AG04450 (cell line): ENCODE measurements at regions not wholly inside any gene's neighbourhood (a gene's known extent, or its start where the extent isn't known, plus 50 kb on each side); places are given as distances from the start of the nearest gene placed in this dataset.

ENCODE experiments used
- CTCF ChIA-PET: fragments of 300-600, 350-600 bp; formaldehyde crosslinking; extraction: SDS; loops from one replicate; lab custom pipeline; 2022; ENCODE audit warnings: antibody characterized with exemption, inconsistent platforms; lab: Charles Lee
- POLR2A ChIA-PET: fragments of 350-600 bp; formaldehyde crosslinking; extraction: SDS; loops from one replicate; lab custom pipeline; 2021; ENCODE audit warnings: antibody characterized with exemption, inconsistent platforms; lab: Yijun Ruan, JAX
- DNase-seq: peaks from one replicate; pipeline ENCODE4 v3.0.0-alpha.2; 2011; ENCODE audit warnings: low read depth, low spot score
- H3K27ac ChIP-seq: one replicate; pipeline ENCODE4 v1.5.1; 2012; ENCODE audit warnings: low read depth, low read length, control low read depth
- H3K27me3 ChIP-seq: one replicate; pipeline ENCODE4 v1.6.0; 2012; ENCODE audit warnings: low read length; ENCODE audit not compliant: control insufficient read depth, insufficient read depth
- H3K4me3 ChIP-seq: 2 replicates; pipeline ENCODE4 v1.5.1; 2011; ENCODE audit warnings: mild to moderate bottlenecking, low read depth, low read length, control low read depth
- H3K9me3 ChIP-seq: 2 replicates; pipeline ENCODE4 v1.5.1; 2012; ENCODE audit warnings: low read length; ENCODE audit not compliant: control insufficient read depth, insufficient read depth
- CTCF ChIP-seq: IDR thresholded peaks from 2 replicates; pipeline ENCODE4 v1.5.1; 2011; ENCODE audit warnings: low read depth, low read length, control low read depth, inconsistent platforms

DNA sequence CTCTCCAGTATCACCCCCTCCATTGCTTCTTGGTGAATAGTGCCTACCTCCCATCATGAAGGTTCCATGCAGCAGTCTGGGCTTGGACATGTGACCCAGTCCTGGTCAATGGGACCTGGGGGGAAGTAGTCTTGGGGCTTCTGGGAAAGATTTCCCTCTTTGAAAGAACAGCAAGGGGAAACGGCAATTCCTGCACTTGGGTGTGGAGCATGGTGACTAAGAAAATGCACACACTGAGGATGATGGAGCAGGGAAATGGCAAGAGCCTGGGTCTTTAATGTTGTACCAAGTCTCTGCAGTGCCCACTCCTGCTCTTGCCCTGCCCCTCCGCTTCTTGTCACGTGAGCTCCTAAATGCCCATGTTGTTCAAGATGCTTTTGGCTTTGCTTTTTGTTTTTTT is 131.4 kb upstream of the SIX2 start:
- Histone ChIP-seq H3K4me3 (no peak overlapping the region), H3K27me3 (peaks cover 60% of the 10 kb centered on the region), H3K27ac (no peak overlapping the region), H3K9me3 (no peaks in the 10 kb centered on the region)
- no peak for TF ChIP-seq CTCF
- POLR2A ChIA-PET = no interaction called here
- DNase-seq = no peak
- CTCF ChIA-PET = no interaction called here

- TF ChIP-seq CTCF = no peak
- POLR2A ChIA-PET = no interaction called here
- Histone ChIP-seq H3K4me3 (no peak overlapping the region), H3K9me3 (no peaks in the 10 kb centered on the region), H3K27ac (no peak overlapping the region), H3K27me3 (peaks cover 44% of the 10 kb centered on the region)
- CTCF ChIA-PET = interaction anchor here (1.2 kb wide), 1 partner anchor 356 kb away, joined by 3 read pairs; no protein-coding TSS in a partner anchor
- DNase-seq = no peak
Observed at GRCh38 chr2:45138904-45139303, 129.7 kb upstream of the SIX2 start.

GRCh38 chr2:45137966-45138695 is 128.9 kb upstream of the SIX2 start:
- H3K27ac ChIP-seq = no peak overlapping the region
- ChIA-PET CTCF (interaction anchor here (1.1 to 1.2 kb wide), 2 partner anchors 356 to 357 kb away, joined by 3 read pairs; no protein-coding TSS in a partner anchor), POLR2A (no interaction called here)
- H3K9me3 ChIP-seq = no peaks in the 10 kb centered on the region
- H3K4me3 ChIP-seq = no peak overlapping the region
- no peak for TF ChIP-seq CTCF
- H3K27me3 ChIP-seq = peaks cover 36% of the 10 kb centered on the region
- no peak for DNase-seq

GRCh38 chr2:45134726-45135125 is 125.5 kb upstream of the SIX2 start:
- no peaks in the 10 kb centered on the region for H3K9me3 ChIP-seq
- DNase-seq = no peak
- CTCF ChIA-PET = no interaction called here

More at GRCh38 chr2:45134726-45135125, 125.5 kb upstream of the SIX2 start:
- POLR2A ChIA-PET = no interaction called here
- no peak for TF ChIP-seq CTCF
- H3K27ac ChIP-seq = no peak overlapping the region
- peaks cover 16% of the 10 kb centered on the region for H3K27me3 ChIP-seq
- no peak overlapping the region for H3K4me3 ChIP-seq
